ENCODE measurements at regions not wholly inside any gene's neighbourhood (a gene's known extent, or its start where the extent isn't known, plus 50 kb on each side); places are given as distances from the start of the nearest gene placed in this dataset.

GRCh38 chr11:116485425-116485824 is 287.4 kb downstream of the BUD13 start:
- DNase-seq (ENCODE audit: extremely low read depth in 1 of 2, low read depth in 1 of 2), result no peak

GRCh38 chr11:116482716-116483115 is 290.1 kb downstream of the BUD13 start:
- no peak for DNase-seq (ENCODE audit: extremely low read depth in 1 of 2, low read depth in 1 of 2)

- DNase-seq (ENCODE audit: extremely low read depth in 1 of 2, low read depth in 1 of 2), result no peak
Observed at GRCh38 chr11:116481126-116481675, 291.6 kb downstream of the BUD13 start.

GRCh38 chr11:116478669-116479668 is 293.8 kb downstream of the BUD13 start:
- no peak for DNase-seq (ENCODE audit: extremely low read depth in 1 of 2, low read depth in 1 of 2)

- no peak for DNase-seq (ENCODE audit: extremely low read depth in 1 of 2, low read depth in 1 of 2)
Observed at GRCh38 chr11:116478205-116478604, 294.6 kb downstream of the BUD13 start.

GRCh38 chr11:116473790-116474346 is 298.9 kb downstream of the BUD13 start:
- DNase-seq (ENCODE audit: extremely low read depth in 1 of 2, low read depth in 1 of 2), result no peak

- no peak for DNase-seq (ENCODE audit: extremely low read depth in 1 of 2, low read depth in 1 of 2)
Observed at GRCh38 chr11:116473206-116473769, 299.5 kb downstream of the BUD13 start.

- no peak for DNase-seq (ENCODE audit: extremely low read depth in 1 of 2, low read depth in 1 of 2)
Observed at GRCh38 chr11:116472651-116473050, 300.1 kb downstream of the BUD13 start.

- no peak for DNase-seq (ENCODE audit: extremely low read depth in 1 of 2, low read depth in 1 of 2)
Observed at GRCh38 chr11:116471608-116472256, 301.1 kb downstream of the BUD13 start.

- DNase-seq (ENCODE audit: extremely low read depth in 1 of 2, low read depth in 1 of 2), result no peak
Observed at GRCh38 chr11:116468699-116469098, 304.1 kb downstream of the BUD13 start.

GRCh38 chr11:116467823-116468222 is 305.0 kb downstream of the BUD13 start:
- no peak for DNase-seq (ENCODE audit: extremely low read depth in 1 of 2, low read depth in 1 of 2)

- DNase-seq (ENCODE audit: extremely low read depth in 1 of 2, low read depth in 1 of 2), result no peak
Observed at GRCh38 chr11:116466801-116467200, 306.0 kb downstream of the BUD13 start.

- DNase-seq (ENCODE audit: extremely low read depth in 1 of 2, low read depth in 1 of 2), result no peak
Observed at GRCh38 chr11:116466191-116466590, 306.6 kb downstream of the BUD13 start.

GRCh38 chr11:116465056-116465455 is 307.7 kb downstream of the BUD13 start:
- no peak for DNase-seq (ENCODE audit: extremely low read depth in 1 of 2, low read depth in 1 of 2)

- no peak for DNase-seq (ENCODE audit: extremely low read depth in 1 of 2, low read depth in 1 of 2)
Observed at GRCh38 chr11:116461789-116462188, 311.0 kb downstream of the BUD13 start.

- no peak for DNase-seq (ENCODE audit: extremely low read depth in 1 of 2, low read depth in 1 of 2)
Observed at GRCh38 chr11:116460156-116460920, 312.4 kb downstream of the BUD13 start.

GRCh38 chr11:116459185-116460045 is 313.4 kb downstream of the BUD13 start:
- DNase-seq (ENCODE audit: extremely low read depth in 1 of 2, low read depth in 1 of 2), result no peak

- DNase-seq (ENCODE audit: extremely low read depth in 1 of 2, low read depth in 1 of 2), result no peak
Observed at GRCh38 chr11:116458546-116458945, 314.2 kb downstream of the BUD13 start.

GRCh38 chr11:116457336-116458007 is 315.3 kb downstream of the BUD13 start:
- DNase-seq (ENCODE audit: extremely low read depth in 1 of 2, low read depth in 1 of 2), result no peak

All from activated CD8-positive, alpha-beta memory T cell treated with anti-CD3 and anti-CD28 coated beads for 1 hour (primary cell).